ENCODE measurements at regions not wholly inside any gene's neighbourhood (a gene's known extent, or its start where the extent isn't known, plus 50 kb on each side); places are given as distances from the start of the nearest gene placed in this dataset.
A peak's percentile ranks its signal among the peaks of the same experiment; 100 is the strongest.

GRCh38 chr1:34479731-34480130 is 275.1 kb upstream of the GJB5 start:
- no peaks in the 10 kb centered on the region for H3K4me1 Mint-ChIP-seq (ENCODE audit: insufficient read depth, unreplicated experiment)
- intact Hi-C loops (cut with micrococcal nuclease), result no loop called here
- no peak overlapping the region for H3K4me3 Mint-ChIP-seq (ENCODE audit: unreplicated experiment)
- H3K27me3 Mint-ChIP-seq (ENCODE audit: insufficient read depth, unreplicated experiment), result no peaks in the 10 kb centered on the region
- no TSS peak for BruUV-seq (replicated peaks)
- no peak overlapping the region for H3K27ac Mint-ChIP-seq (ENCODE audit: low read depth, unreplicated experiment)
- peaks cover 33% of the 10 kb centered on the region for H3K9me3 Mint-ChIP-seq (ENCODE audit: unreplicated experiment)
- CTCF ChIA-PET, result interaction anchor here (1.2 kb wide), 1 partner anchor 263 kb away, joined by 3 read pairs; no protein-coding TSS in a partner anchor
- no peaks in the 10 kb centered on the region for H3K36me3 Mint-ChIP-seq (ENCODE audit: insufficient read depth, unreplicated experiment)
- POLR2A ChIA-PET, result no interaction called here
- TF ChIP-seq CTCF (IDR thresholded peaks at IDR 0.05; ENCODE audit: unreplicated experiment), result no peak
- no peak for DNase-seq (ENCODE audit: unreplicated experiment)

- H3K4me3 Mint-ChIP-seq (ENCODE audit: unreplicated experiment), result no peak overlapping the region
- no peaks in the 10 kb centered on the region for H3K27me3 Mint-ChIP-seq (ENCODE audit: insufficient read depth, unreplicated experiment)
- BruUV-seq (replicated peaks), result no TSS peak
- no peaks in the 10 kb centered on the region for H3K36me3 Mint-ChIP-seq (ENCODE audit: insufficient read depth, unreplicated experiment)
- peaks cover 32% of the 10 kb centered on the region for H3K9me3 Mint-ChIP-seq (ENCODE audit: unreplicated experiment)
- intact Hi-C loops (cut with micrococcal nuclease), result no loop called here
- CTCF ChIA-PET, result interaction anchor here (0.6 kb wide), 1 partner anchor 58 kb away, joined by 3 read pairs; no protein-coding TSS in a partner anchor
- no peak overlapping the region for H3K27ac Mint-ChIP-seq (ENCODE audit: low read depth, unreplicated experiment)
- H3K4me1 Mint-ChIP-seq (ENCODE audit: insufficient read depth, unreplicated experiment), result no peaks in the 10 kb centered on the region
- no peak for TF ChIP-seq CTCF (IDR thresholded peaks at IDR 0.05; ENCODE audit: unreplicated experiment)
- DNase-seq (ENCODE audit: unreplicated experiment), result no peak
- POLR2A ChIA-PET, result no interaction called here
These were observed 266.7 kb upstream of the GJB5 start for GRCh38 chr1:34488080-34488708.

- no peak for TF ChIP-seq CTCF (IDR thresholded peaks at IDR 0.05; ENCODE audit: unreplicated experiment)
- Mint-ChIP-seq H3K4me1 (ENCODE audit: insufficient read depth, unreplicated experiment) (no peaks in the 10 kb centered on the region), H3K36me3 (ENCODE audit: insufficient read depth, unreplicated experiment) (no peaks in the 10 kb centered on the region), H3K9me3 (ENCODE audit: unreplicated experiment) (peaks cover 16% of the 10 kb centered on the region), H3K27me3 (ENCODE audit: insufficient read depth, unreplicated experiment) (no peaks in the 10 kb centered on the region), H3K4me3 (ENCODE audit: unreplicated experiment) (no peak overlapping the region), H3K27ac (ENCODE audit: low read depth, unreplicated experiment) (no peak overlapping the region)
- ChIA-PET CTCF (no interaction called here), POLR2A (no interaction called here)
- DNase-seq (ENCODE audit: unreplicated experiment), result peak; percentile 16
- BruUV-seq (replicated peaks), result no TSS peak
- intact Hi-C loops (cut with micrococcal nuclease), result no loop called here
These were observed 254.4 kb upstream of the GJB5 start for GRCh38 chr1:34500451-34500850.

GRCh38 chr1:34511802-34512201 is 243.0 kb upstream of the GJB5 start:
- TF ChIP-seq CTCF (IDR thresholded peaks at IDR 0.05; ENCODE audit: unreplicated experiment), result no peak
- Mint-ChIP-seq H3K9me3 (ENCODE audit: unreplicated experiment) (peaks cover 28% of the 10 kb centered on the region), H3K4me1 (ENCODE audit: insufficient read depth, unreplicated experiment) (no peaks in the 10 kb centered on the region), H3K36me3 (ENCODE audit: insufficient read depth, unreplicated experiment) (no peaks in the 10 kb centered on the region), H3K4me3 (ENCODE audit: unreplicated experiment) (no peak overlapping the region), H3K27ac (ENCODE audit: low read depth, unreplicated experiment) (no peak overlapping the region), H3K27me3 (ENCODE audit: insufficient read depth, unreplicated experiment) (no peaks in the 10 kb centered on the region)
- CTCF ChIA-PET, result no interaction called here
- no peak for DNase-seq (ENCODE audit: unreplicated experiment)
- no TSS peak for BruUV-seq (replicated peaks)
- POLR2A ChIA-PET, result interaction anchor here (0.6 kb wide), 1 partner anchor 89 kb away, joined by 5 read pairs; no protein-coding TSS in a partner anchor
- intact Hi-C loops (cut with micrococcal nuclease), result no loop called here

All from MCF 10A (cell line).